Stimulated activated CD8-positive, alpha-beta memory T cell treated with anti-CD3 and anti-CD28 coated beads, Interleukin-15, amount 100 ng/mL, for 48 hours (primary cell): ENCODE measurements at regions not wholly inside any gene's neighbourhood (a gene's known extent, or its start where the extent isn't known, plus 50 kb on each side); places are given as distances from the start of the nearest gene placed in this dataset.

Source experiments
- DNase-seq, 2 donors: peaks; one replicate each; pipeline ENCODE4 v3.0.0-alpha.2; 2020; ENCODE audit warnings: low read depth in 2 of 2

GRCh38 chr4:56757821-56758411 lies 63.6 kb downstream of the SPINK2 start:
- DNase-seq, result peak; percentile 68 to 73

GRCh38 chr4:56757261-56757746 lies 64.2 kb downstream of the SPINK2 start:
- no peak for DNase-seq

GRCh38 chr4:56755901-56756300 lies 65.6 kb downstream of the SPINK2 start:
- no peak for DNase-seq

- no peak for DNase-seq
Observed at GRCh38 chr4:56752985-56753384, 68.5 kb downstream of the SPINK2 start.

GRCh38 chr4:56750231-56750630 lies 69.1 kb upstream of the HOPX start:
- DNase-seq, result no peak

GRCh38 chr4:56748271-56748670 lies 67.2 kb upstream of the HOPX start:
- DNase-seq, result no peak

GRCh38 chr4:56746639-56747038 lies 65.5 kb upstream of the HOPX start:
- no peak for DNase-seq

GRCh38 chr4:56745042-56745441 lies 63.9 kb upstream of the HOPX start:
- DNase-seq, result no peak

GRCh38 chr4:56744030-56744429 lies 62.9 kb upstream of the HOPX start:
- DNase-seq, result no peak

- DNase-seq, result no peak
Observed at GRCh38 chr4:56743550-56743949, 62.5 kb upstream of the HOPX start.

- no peak for DNase-seq
Observed at GRCh38 chr4:56742080-56742871, 61.2 kb upstream of the HOPX start.

GRCh38 chr4:56741595-56741994 lies 60.5 kb upstream of the HOPX start:
- DNase-seq, result no peak

GRCh38 chr4:56739066-56739777 lies 58.1 kb upstream of the HOPX start:
- DNase-seq, result no peak

- DNase-seq, result no peak
Observed at GRCh38 chr4:56737666-56738065, 56.6 kb upstream of the HOPX start.

- DNase-seq, result no peak
Observed at GRCh38 chr4:56733352-56733751, 52.3 kb upstream of the HOPX start.

GRCh38 chr4:56732301-56732700 lies 51.2 kb upstream of the HOPX start:
- no peak for DNase-seq

- no peak for DNase-seq
Observed at GRCh38 chr4:56731857-56732256, 50.8 kb upstream of the HOPX start.
